Transverse colon (tissue), 4 donors: ENCODE measurements at regions not wholly inside any gene's neighbourhood (a gene's known extent, or its start where the extent isn't known, plus 50 kb on each side); places are given as distances from the start of the nearest gene placed in this dataset.

Source experiments
- POLR2AphosphoS5 ChIP-seq, 3 donors: sonication (generic); formaldehyde crosslinking; IDR thresholded peaks; one replicate each; pipeline ENCODE4 v1.6.1; 2016; ENCODE audit warnings: antibody characterized with exemption in 3 of 3
- TF ChIP-seq, protein P1 (sequence below), 5 experiments: fragments of 200-600 bp in 3 of 5; fragments of 450-650 bp in 2 of 5; sonication (generic) in 3 of 5; IDR thresholded peaks; 1 replicate in 2 of 5; 2 replicates in 3 of 5; pipeline ENCODE4 v1.5.1; 2016 to 2017; ENCODE audit warnings: antibody characterized with exemption in 5 of 5, inconsistent platforms in 3 of 5, mild to moderate bottlenecking in 2 of 5, moderate library complexity in 1 of 5

DNA sequence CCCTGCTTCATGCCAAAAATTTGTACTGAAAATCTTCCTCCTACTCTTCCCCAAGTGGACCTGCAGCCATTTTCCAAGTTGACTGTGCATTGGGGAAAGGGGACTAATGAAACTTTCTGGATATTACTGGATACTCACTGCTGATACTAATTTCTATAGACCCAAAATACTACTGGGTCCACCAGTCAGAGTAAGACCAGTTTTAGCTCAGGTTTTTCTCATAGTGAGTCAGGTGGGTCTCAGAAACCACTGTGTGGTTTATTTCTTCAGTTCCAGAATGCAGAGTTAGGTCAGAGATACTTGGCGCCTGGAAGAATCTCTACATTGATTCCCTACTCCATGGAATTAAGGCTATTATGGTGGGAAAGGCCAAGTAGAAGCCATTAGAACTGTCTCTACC lies 274.8 kb upstream of the SYNCRIP start:
- no peak for TF ChIP-seq POLR2AphosphoS5 (IDR thresholded peaks at IDR 0.05)
- TF ChIP-seq, protein P1, sequence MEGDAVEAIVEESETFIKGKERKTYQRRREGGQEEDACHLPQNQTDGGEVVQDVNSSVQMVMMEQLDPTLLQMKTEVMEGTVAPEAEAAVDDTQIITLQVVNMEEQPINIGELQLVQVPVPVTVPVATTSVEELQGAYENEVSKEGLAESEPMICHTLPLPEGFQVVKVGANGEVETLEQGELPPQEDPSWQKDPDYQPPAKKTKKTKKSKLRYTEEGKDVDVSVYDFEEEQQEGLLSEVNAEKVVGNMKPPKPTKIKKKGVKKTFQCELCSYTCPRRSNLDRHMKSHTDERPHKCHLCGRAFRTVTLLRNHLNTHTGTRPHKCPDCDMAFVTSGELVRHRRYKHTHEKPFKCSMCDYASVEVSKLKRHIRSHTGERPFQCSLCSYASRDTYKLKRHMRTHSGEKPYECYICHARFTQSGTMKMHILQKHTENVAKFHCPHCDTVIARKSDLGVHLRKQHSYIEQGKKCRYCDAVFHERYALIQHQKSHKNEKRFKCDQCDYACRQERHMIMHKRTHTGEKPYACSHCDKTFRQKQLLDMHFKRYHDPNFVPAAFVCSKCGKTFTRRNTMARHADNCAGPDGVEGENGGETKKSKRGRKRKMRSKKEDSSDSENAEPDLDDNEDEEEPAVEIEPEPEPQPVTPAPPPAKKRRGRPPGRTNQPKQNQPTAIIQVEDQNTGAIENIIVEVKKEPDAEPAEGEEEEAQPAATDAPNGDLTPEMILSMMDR (IDR thresholded peaks at IDR 0.05) = no peak
